ENCODE measurements at regions not wholly inside any gene's neighbourhood (a gene's known extent, or its start where the extent isn't known, plus 50 kb on each side); places are given as distances from the start of the nearest gene placed in this dataset.
"Not testable (repeated sequence)": the region's sequence is repeated elsewhere in the genome, so short reads cannot be mapped to it uniquely, and the experiment has no call there.

DNA sequence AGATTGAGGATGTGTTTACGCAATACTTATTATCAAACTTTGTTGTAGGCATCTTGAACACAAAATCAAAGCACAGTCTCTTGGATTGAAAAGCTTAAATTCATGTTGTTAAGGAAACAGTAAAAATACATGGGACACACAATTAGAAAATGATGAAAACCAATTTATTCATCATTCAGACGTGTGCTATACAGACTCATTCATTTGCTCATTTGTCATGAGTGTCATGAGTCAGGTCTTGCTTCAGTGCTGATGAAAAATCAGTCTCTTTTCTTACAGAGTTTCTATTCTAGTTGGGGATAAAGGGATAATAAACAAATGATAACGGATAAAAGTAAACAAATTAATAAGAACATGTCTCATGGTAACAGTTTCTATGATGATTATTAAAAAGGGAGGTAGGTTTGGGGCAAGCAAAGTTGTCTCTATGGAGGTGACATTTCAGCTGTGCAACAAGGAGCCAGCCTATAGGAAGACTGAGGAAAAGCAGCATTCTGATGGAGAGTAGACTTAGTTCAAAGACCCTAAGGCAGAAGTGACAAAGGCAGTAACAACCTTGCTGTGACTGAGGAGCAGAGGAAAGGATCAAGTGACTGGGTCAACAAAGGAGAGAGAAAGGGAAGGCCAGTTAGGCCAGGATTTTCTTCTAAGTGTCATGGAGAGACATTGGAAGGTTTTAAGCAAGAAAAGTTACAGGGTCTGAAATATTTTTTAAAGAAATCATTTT is 224.0 kb upstream of the HHIP start:
- TF ChIP-seq CTCF (IDR thresholded peaks at IDR 0.05; ENCODE audit: extremely low read depth, insufficient read depth, missing control alignments) = no peak
- in situ Hi-C loops (cut with MboI; ENCODE audit: low pct_unique_long_range_greater_than_20kb, low sequenced_read_pairs, unreplicated experiment) = no loop called here
- no peak for DNase-seq (ENCODE audit: low spot score)

DNA sequence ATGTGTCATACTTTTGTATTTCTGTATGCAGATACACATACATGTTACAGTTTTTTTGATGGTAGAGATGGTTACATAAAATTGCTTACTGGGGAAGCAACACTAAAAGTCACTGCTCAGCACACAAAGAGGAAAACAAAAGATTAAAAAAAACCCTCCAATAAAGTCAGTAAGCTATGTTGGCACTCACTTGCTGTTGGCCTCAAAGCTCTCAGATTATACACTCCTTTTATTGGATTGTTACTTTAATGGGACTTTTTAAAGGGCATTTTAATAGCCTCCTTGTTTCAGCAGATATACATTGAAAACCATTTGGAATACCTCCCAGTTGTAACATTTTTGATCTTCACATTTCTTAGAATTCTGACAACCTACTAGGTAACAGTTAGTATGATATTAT is 222.0 kb upstream of the HHIP start:
- in situ Hi-C loops (cut with MboI; ENCODE audit: low pct_unique_long_range_greater_than_20kb, low sequenced_read_pairs, unreplicated experiment) = no loop called here
- no peak for DNase-seq (ENCODE audit: low spot score)
- TF ChIP-seq CTCF (IDR thresholded peaks at IDR 0.05; ENCODE audit: extremely low read depth, insufficient read depth, missing control alignments) = no peak

DNA sequence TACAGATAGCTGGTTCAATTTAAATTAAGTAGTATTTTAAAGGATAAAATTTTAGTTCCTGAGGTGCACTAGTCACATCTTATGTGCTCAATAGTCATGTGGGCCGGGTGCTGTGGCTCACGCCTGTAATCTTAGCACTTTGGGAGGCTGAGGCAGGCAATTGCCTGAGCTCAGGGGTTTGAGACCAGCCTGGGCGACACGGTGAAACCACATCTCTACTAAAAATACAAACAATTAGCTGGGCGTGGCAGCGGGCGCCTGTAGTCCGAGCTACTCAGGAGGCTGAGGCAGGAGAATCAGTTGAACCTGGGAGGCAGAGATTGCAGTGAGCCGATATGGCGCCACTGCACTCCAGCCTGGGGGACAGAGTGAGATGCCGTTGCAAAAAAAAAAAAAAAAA is 219.9 kb upstream of the HHIP start:
- in situ Hi-C loops (cut with MboI; ENCODE audit: low pct_unique_long_range_greater_than_20kb, low sequenced_read_pairs, unreplicated experiment); DNase-seq (ENCODE audit: low spot score): not testable (repeated sequence)

GRCh38 chr4:144442713-144443112 is 203.2 kb upstream of the HHIP start:
- in situ Hi-C loops (cut with MboI; ENCODE audit: low pct_unique_long_range_greater_than_20kb, low sequenced_read_pairs, unreplicated experiment) = no loop called here
- DNase-seq (ENCODE audit: low spot score) = no peak
- no peak for TF ChIP-seq CTCF (IDR thresholded peaks at IDR 0.05; ENCODE audit: extremely low read depth, insufficient read depth, missing control alignments)

- in situ Hi-C loops (cut with MboI; ENCODE audit: low pct_unique_long_range_greater_than_20kb, low sequenced_read_pairs, unreplicated experiment) = no loop called here
- DNase-seq (ENCODE audit: low spot score) = no peak
Observed at GRCh38 chr4:144449611-144450010, 196.3 kb upstream of the HHIP start.

DNA sequence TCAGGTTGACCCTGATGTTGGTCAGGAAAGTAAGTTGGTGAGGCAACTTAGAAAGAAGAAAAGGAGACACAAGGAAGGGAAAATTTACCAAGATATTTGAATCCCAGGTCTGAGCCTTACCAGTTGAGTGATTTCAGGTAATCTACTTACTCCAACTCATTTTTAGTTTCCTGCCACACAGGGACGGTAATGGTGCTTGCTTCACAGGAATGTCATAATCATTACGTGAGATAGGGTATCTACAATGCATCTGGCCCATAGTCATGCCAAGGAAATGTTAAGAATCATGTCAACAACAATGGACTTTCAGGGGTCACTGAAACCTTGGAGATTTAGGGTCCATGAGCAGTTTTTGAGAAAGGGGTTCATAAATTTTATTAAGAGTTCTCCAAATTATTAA is 195.4 kb upstream of the HHIP start:
- TF ChIP-seq CTCF (IDR thresholded peaks at IDR 0.05; ENCODE audit: extremely low read depth, insufficient read depth, missing control alignments) = no peak
- in situ Hi-C loops (cut with MboI; ENCODE audit: low pct_unique_long_range_greater_than_20kb, low sequenced_read_pairs, unreplicated experiment) = no loop called here
- DNase-seq (ENCODE audit: low spot score) = no peak

More at GRCh38 chr4:144449611-144450010, 196.3 kb upstream of the HHIP start:
- no peak for TF ChIP-seq CTCF (IDR thresholded peaks at IDR 0.05; ENCODE audit: extremely low read depth, insufficient read depth, missing control alignments)

- no peak for DNase-seq (ENCODE audit: low spot score)
- no peak for TF ChIP-seq CTCF (IDR thresholded peaks at IDR 0.05; ENCODE audit: extremely low read depth, insufficient read depth, missing control alignments)
- in situ Hi-C loops (cut with MboI; ENCODE audit: low pct_unique_long_range_greater_than_20kb, low sequenced_read_pairs, unreplicated experiment) = no loop called here
Observed at GRCh38 chr4:144451766-144452450, 194.0 kb upstream of the HHIP start.

All from GM13977 (cell line).